NT2/D1 (cell line): ENCODE measurements at regions not wholly inside any gene's neighbourhood (a gene's known extent, or its start where the extent isn't known, plus 50 kb on each side); places are given as distances from the start of the nearest gene placed in this dataset.

Source experiments
- SUZ12 ChIP-seq: IDR thresholded peaks from 2 replicates; pipeline ENCODE4 v1.6.1; 2011; ENCODE audit not compliant: insufficient read length, insufficient read depth; ENCODE audit errors: extremely low read depth
- YY1 ChIP-seq: IDR thresholded peaks from 2 replicates; pipeline ENCODE4 v1.6.1; 2011; ENCODE audit not compliant: insufficient read length, insufficient read depth

- no peak for TF ChIP-seq YY1
- no peak for TF ChIP-seq SUZ12
Observed at GRCh38 chr12:71335963-71336257, 103.7 kb upstream of the LGR5 start.
